H9 (cell line): ENCODE measurements at regions not wholly inside any gene's neighbourhood (a gene's known extent, or its start where the extent isn't known, plus 50 kb on each side); places are given as distances from the start of the nearest gene placed in this dataset.

Source experiments
- DNase-seq: peaks from one replicate; pipeline ENCODE4 v3.0.0-alpha.2; 2017
- H2AFZ ChIP-seq: one replicate; pipeline ENCODE4 v1.6.1; 2013; ENCODE audit warnings: mild to moderate bottlenecking, low read length, control low read depth, moderate library complexity
- H2AK5ac ChIP-seq: 2 replicates; pipeline ENCODE4 v1.6.1; 2013; ENCODE audit warnings: low read length, control low read depth, mixed read lengths; ENCODE audit not compliant: insufficient read length
- H2BK120ac ChIP-seq: one replicate; pipeline ENCODE4 v1.6.1; 2013; ENCODE audit warnings: low read depth, mild to moderate bottlenecking, low read length, control low read depth, inconsistent platforms; ENCODE audit not compliant: poor library complexity, severe bottlenecking
- H2BK12ac ChIP-seq: 2 replicates; pipeline ENCODE4 v1.6.1; 2013; ENCODE audit warnings: low read length, control low read depth, mixed read lengths, low read depth; ENCODE audit not compliant: insufficient read length
- H2BK15ac ChIP-seq: 2 replicates; pipeline ENCODE4 v1.6.1; 2013; ENCODE audit warnings: low read depth, low read length, control low read depth
- H2BK20ac ChIP-seq: one replicate; pipeline ENCODE4 v1.6.1; 2013; ENCODE audit warnings: low read depth, mild to moderate bottlenecking, low read length, control low read depth, inconsistent platforms; ENCODE audit not compliant: poor library complexity, severe bottlenecking
- H2BK5ac ChIP-seq: 2 replicates; pipeline ENCODE4 v1.6.1; 2013; ENCODE audit warnings: low read length, control low read depth, mixed read lengths; ENCODE audit not compliant: insufficient read length
- H3K14ac ChIP-seq: 2 replicates; pipeline ENCODE4 v1.6.1; 2013; ENCODE audit warnings: low read length, control low read depth; ENCODE audit not compliant: insufficient read depth
- H3K18ac ChIP-seq: 2 replicates; pipeline ENCODE4 v1.6.1; 2013; ENCODE audit warnings: low read depth, mild to moderate bottlenecking, mixed read lengths, low read length, control low read depth; ENCODE audit not compliant: insufficient read length
- H3K23ac ChIP-seq: 2 replicates; pipeline ENCODE4 v1.6.1; 2013; ENCODE audit warnings: low read length, control low read depth, mixed read lengths, low read depth; ENCODE audit not compliant: insufficient read length
- H3K23me2 ChIP-seq: 2 replicates; pipeline ENCODE4 v1.6.1; 2013; ENCODE audit warnings: low read depth, mild to moderate bottlenecking, mixed read lengths, low read length, control low read depth; ENCODE audit not compliant: insufficient read length, poor library complexity, severe bottlenecking
- H3K27ac ChIP-seq: 2 replicates; pipeline ENCODE4 v1.5.1; 2013; ENCODE audit warnings: low read length, control low read depth, mixed read lengths, low read depth; ENCODE audit not compliant: insufficient read length
- H3K27me3 ChIP-seq: 2 replicates; pipeline ENCODE4 v1.6.1; 2013; ENCODE audit warnings: low read length, control low read depth, inconsistent platforms; ENCODE audit not compliant: insufficient read depth
- H3K4ac ChIP-seq: 2 replicates; pipeline ENCODE4 v1.6.1; 2013; ENCODE audit warnings: low read depth, mild to moderate bottlenecking, control low read depth, inconsistent platforms, low read length, moderate library complexity
- H3K4me1 ChIP-seq: 2 replicates; pipeline ENCODE4 v1.6.1; 2013; ENCODE audit warnings: low read length, control low read depth, inconsistent platforms; ENCODE audit not compliant: insufficient read depth
- H3K4me2 ChIP-seq: 2 replicates; pipeline ENCODE4 v1.6.1; 2013; ENCODE audit warnings: low read length, control low read depth, mixed read lengths; ENCODE audit not compliant: insufficient read length, insufficient read depth
- H3K56ac ChIP-seq: 2 replicates; pipeline ENCODE4 v1.6.1; 2013; ENCODE audit warnings: low read depth, mild to moderate bottlenecking, mixed read lengths, low read length, control low read depth; ENCODE audit not compliant: insufficient read length
- H3K79me1 ChIP-seq: 2 replicates; pipeline ENCODE4 v1.6.1; 2013; ENCODE audit warnings: low read depth, mild to moderate bottlenecking, moderate library complexity, low read length, control low read depth, inconsistent platforms; ENCODE audit not compliant: insufficient read depth, poor library complexity, severe bottlenecking
- H3K79me2 ChIP-seq: 2 replicates; pipeline ENCODE4 v1.6.1; 2013; ENCODE audit warnings: low read length, control low read depth, inconsistent platforms; ENCODE audit not compliant: insufficient read depth
- H3K9ac ChIP-seq: 2 replicates; pipeline ENCODE4 v1.6.1; 2013; ENCODE audit warnings: low read length, control low read depth, mixed read lengths; ENCODE audit not compliant: insufficient read length; ENCODE audit errors: extremely low read depth
- H3K9me3 ChIP-seq: one replicate; pipeline ENCODE4 v1.6.1; 2013; ENCODE audit warnings: low read depth, low read length, inconsistent platforms; ENCODE audit not compliant: control insufficient read depth
- H3T11ph ChIP-seq: one replicate; pipeline ENCODE4 v1.6.1; 2013; ENCODE audit warnings: mild to moderate bottlenecking, low read length, control low read depth, inconsistent platforms
- H4K20me1 ChIP-seq: one replicate; pipeline ENCODE4 v1.6.1; 2013; ENCODE audit not compliant: control insufficient read depth, insufficient read length, insufficient read depth
- H4K5ac ChIP-seq: 2 replicates; pipeline ENCODE4 v1.6.1; 2013; ENCODE audit warnings: low read depth, mild to moderate bottlenecking, mixed read lengths, low read length, control low read depth; ENCODE audit not compliant: insufficient read length
- H4K8ac ChIP-seq: replicated peaks from 2 replicates; pipeline ENCODE4 v1.6.1; 2013; ENCODE audit warnings: low read length, control low read depth, mixed read lengths, low read depth; ENCODE audit not compliant: insufficient read length
- H4K91ac ChIP-seq: 2 replicates; pipeline ENCODE4 v1.6.1; 2013; ENCODE audit warnings: low read depth, mild to moderate bottlenecking, moderate library complexity, mixed read lengths, low read length, control low read depth; ENCODE audit not compliant: insufficient read length
- H3K27ac Mint-ChIP-seq, 3 experiments: 2 replicates in 2 of 3; 3 replicates in 1 of 3; pipeline ENCODE4 v1.8.0; 2020 to 2021; ENCODE audit warnings: mixed read lengths in 3 of 3, mild to moderate bottlenecking in 1 of 3, moderate library complexity in 1 of 3
- H3K27me3 Mint-ChIP-seq: 2 replicates; pipeline ENCODE4 v1.8.0; 2021; ENCODE audit warnings: low read depth, mild to moderate bottlenecking, moderate library complexity, mixed read lengths
- H3K36me3 Mint-ChIP-seq, 3 experiments: 2 replicates in 2 of 3; 3 replicates in 1 of 3; pipeline ENCODE4 v1.8.0; 2020 to 2021; ENCODE audit warnings: low read depth in 3 of 3, mixed read lengths in 3 of 3; ENCODE audit not compliant: insufficient read depth in 1 of 3
- H3K4me1 Mint-ChIP-seq, 2 experiments: 2 replicates each; pipeline ENCODE4 v1.8.0; 2020; ENCODE audit warnings: mixed read lengths in 2 of 2
- H3K4me3 Mint-ChIP-seq, 2 experiments: 2 replicates in 1 of 2; 3 replicates in 1 of 2; pipeline ENCODE4 v1.8.0; 2020 to 2021; ENCODE audit warnings: mild to moderate bottlenecking in 2 of 2, mixed read lengths in 2 of 2, moderate library complexity in 1 of 2
- H3K9me3 Mint-ChIP-seq, 2 experiments: 2 replicates in 1 of 2; 3 replicates in 1 of 2; pipeline ENCODE4 v1.8.0; 2020; ENCODE audit warnings: mild to moderate bottlenecking in 2 of 2, mixed read lengths in 2 of 2, moderate library complexity in 1 of 2
- CTCF ChIP-seq: fragments of 200-600 bp; sonication (generic); conservative IDR thresholded peaks from 3 replicates; pipeline ENCODE4 v1.8.0; 2021; ENCODE audit warnings: antibody characterized with exemption, mild to moderate bottlenecking
- WGBS: extraction: QIAGEN DNeasy Blood & Tissue Kit; methylation state at CpG from one replicate; pipeline ENCODE4 v1.1.7; 2013; ENCODE audit warnings: missing lambda C conversion rate, low lambda C conversion rate, mixed read lengths; ENCODE audit not compliant: insufficient read length; ENCODE audit errors: extremely low coverage; 5-methylcytosine and 5-hydroxymethylcytosine counted together

DNA sequence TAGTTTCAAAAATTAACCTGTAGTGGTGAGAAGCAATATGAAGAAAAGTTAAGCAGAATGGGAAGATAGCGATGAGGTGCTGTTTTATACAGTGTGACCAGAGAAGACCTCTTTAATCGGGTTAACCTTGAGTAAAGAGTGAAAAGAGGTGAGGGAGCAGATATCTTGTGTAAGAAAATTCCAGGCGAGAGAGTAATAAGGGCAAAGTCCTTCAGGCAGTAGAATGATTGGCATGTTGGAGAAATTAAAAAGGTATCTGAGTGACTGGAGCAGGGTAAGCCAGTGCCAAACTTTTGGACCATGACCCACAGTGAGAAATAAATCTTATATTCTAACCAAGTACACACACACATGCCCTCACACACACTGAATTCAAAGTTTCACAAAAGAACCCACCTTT is 374.7 kb upstream of the LARGE1 start:
- Mint-ChIP-seq H3K36me3 (no peaks in the 10 kb centered on the region), H3K4me3 (no peak overlapping the region), H3K4me1 (no peaks in the 10 kb centered on the region), H3K27me3 (peaks cover 14% of the 10 kb centered on the region), H3K9me3 (no peaks in the 10 kb centered on the region), H3K27ac (no peak overlapping the region)
- Histone ChIP-seq H3K23ac (no peak overlapping the region), H3K14ac (no peak overlapping the region), H2AFZ (no peak overlapping the region), H4K91ac (no peak overlapping the region), H3K4me1 (no peaks in the 10 kb centered on the region; the same call in 1 of the 2 replicates), H2BK15ac (no peak overlapping the region), H4K5ac (no peak overlapping the region), H2BK12ac (no peak overlapping the region), H3K18ac (no peak overlapping the region), H2AK5ac (no peak overlapping the region), H3K79me1 (no peaks in the 10 kb centered on the region), H3K9me3 (no peaks in the 10 kb centered on the region), H3K4me2 (no peak overlapping the region), H3K56ac (no peak overlapping the region), H2BK120ac (no peak overlapping the region), H3K9ac (no peak overlapping the region), H3K4ac (no peak overlapping the region), H2BK5ac (no peak overlapping the region), H3K23me2 (no peaks in the 10 kb centered on the region), H3T11ph (no peak overlapping the region), H4K20me1 (no peaks in the 10 kb centered on the region), H4K8ac (no peak overlapping the region), H2BK20ac (no peak overlapping the region), H3K79me2 (no peaks in the 10 kb centered on the region), H3K27ac (no peak overlapping the region), H3K27me3 (no peaks in the 10 kb centered on the region)
- DNase-seq = no peak
- no CpG with 5 or more reads among the region's 3 CpGs for WGBS
- TF ChIP-seq CTCF = no peak
